ENCODE measurements at regions not wholly inside any gene's neighbourhood (a gene's known extent, or its start where the extent isn't known, plus 50 kb on each side); places are given as distances from the start of the nearest gene placed in this dataset.
"Not testable (repeated sequence)": the region's sequence is repeated elsewhere in the genome, so short reads cannot be mapped to it uniquely, and the experiment has no call there.

DNA sequence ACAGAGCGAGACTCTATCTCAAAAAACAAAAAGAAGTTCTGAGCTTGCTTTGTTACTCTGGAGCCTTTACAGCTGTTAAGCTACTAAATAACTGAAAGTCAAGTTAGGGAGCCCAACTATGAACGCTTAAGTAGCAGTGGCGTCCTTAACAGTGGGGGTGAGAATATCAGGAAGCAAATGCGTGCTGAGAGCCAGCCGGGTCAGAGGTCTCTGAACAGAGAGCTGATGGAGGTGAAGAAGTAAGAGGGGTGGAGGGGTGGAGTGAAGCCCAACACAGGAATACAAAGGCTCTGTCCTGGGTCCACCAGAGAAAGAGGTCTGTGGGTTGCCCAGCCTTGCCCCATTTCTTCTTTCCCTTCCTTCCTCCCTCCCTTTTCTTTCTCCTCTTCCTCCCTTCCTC is 104.1 kb upstream of the GATA6 start:
- DNase-seq (ENCODE audit: low spot score in 2 of 2), result no peak
- no peaks in the 10 kb centered on the region for H3K9me3 ChIP-seq
- H3K4me3 ChIP-seq, result no peak overlapping the region
- no peak overlapping the region for H3K27ac ChIP-seq
- TF ChIP-seq POLR2A (IDR thresholded peaks at IDR 0.05) (no peak), POLR2AphosphoS5 (IDR thresholded peaks at IDR 0.05) (no peak), EP300 (IDR thresholded peaks at IDR 0.05) (no peak)
- TF ChIP-seq, protein P1, sequence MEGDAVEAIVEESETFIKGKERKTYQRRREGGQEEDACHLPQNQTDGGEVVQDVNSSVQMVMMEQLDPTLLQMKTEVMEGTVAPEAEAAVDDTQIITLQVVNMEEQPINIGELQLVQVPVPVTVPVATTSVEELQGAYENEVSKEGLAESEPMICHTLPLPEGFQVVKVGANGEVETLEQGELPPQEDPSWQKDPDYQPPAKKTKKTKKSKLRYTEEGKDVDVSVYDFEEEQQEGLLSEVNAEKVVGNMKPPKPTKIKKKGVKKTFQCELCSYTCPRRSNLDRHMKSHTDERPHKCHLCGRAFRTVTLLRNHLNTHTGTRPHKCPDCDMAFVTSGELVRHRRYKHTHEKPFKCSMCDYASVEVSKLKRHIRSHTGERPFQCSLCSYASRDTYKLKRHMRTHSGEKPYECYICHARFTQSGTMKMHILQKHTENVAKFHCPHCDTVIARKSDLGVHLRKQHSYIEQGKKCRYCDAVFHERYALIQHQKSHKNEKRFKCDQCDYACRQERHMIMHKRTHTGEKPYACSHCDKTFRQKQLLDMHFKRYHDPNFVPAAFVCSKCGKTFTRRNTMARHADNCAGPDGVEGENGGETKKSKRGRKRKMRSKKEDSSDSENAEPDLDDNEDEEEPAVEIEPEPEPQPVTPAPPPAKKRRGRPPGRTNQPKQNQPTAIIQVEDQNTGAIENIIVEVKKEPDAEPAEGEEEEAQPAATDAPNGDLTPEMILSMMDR (IDR thresholded peaks at IDR 0.05), result no peak
- WGBS, result 71% methylated on average over 5 of the region's 5 CpGs
- H3K4me1 ChIP-seq, result no peaks in the 10 kb centered on the region
- H3K27me3 ChIP-seq, result no peaks in the 10 kb centered on the region
- H3K36me3 ChIP-seq, result no peaks in the 10 kb centered on the region

DNA sequence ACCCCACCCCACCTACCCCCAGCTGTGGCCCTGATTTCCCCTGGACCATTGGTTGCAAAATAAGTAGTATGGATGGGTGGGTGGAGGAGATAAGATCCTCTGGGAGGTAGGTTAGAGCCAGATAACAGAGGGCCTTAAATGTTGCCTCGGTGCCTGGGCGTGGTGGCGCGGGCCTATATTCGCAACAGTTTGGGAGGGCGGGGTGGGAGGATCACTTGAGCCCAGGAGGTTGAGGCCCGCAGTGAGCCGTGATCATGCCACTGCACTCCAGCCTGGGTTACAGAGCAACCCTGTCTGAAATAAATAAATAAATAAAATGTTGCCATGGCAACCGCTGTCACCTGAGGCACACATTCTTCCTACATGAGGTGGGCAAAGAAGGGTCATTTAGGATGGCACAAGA is 103.3 kb upstream of the GATA6 start:
- no peaks in the 10 kb centered on the region for H3K9me3 ChIP-seq
- TF ChIP-seq POLR2AphosphoS5 (IDR thresholded peaks at IDR 0.05), result no peak
- TF ChIP-seq, protein P1 (IDR thresholded peaks at IDR 0.05), result no peak
- TF ChIP-seq EP300 (IDR thresholded peaks at IDR 0.05), result no peak
- H3K27ac ChIP-seq, result no peak overlapping the region
- no peaks in the 10 kb centered on the region for H3K27me3 ChIP-seq
- H3K4me3 ChIP-seq, result no peak overlapping the region
- H3K4me1 ChIP-seq, result no peaks in the 10 kb centered on the region
- DNase-seq (ENCODE audit: low spot score in 2 of 2), result no peak
- 91% methylated on average over 9 of the region's 9 CpGs for WGBS
- no peaks in the 10 kb centered on the region for H3K36me3 ChIP-seq

DNA sequence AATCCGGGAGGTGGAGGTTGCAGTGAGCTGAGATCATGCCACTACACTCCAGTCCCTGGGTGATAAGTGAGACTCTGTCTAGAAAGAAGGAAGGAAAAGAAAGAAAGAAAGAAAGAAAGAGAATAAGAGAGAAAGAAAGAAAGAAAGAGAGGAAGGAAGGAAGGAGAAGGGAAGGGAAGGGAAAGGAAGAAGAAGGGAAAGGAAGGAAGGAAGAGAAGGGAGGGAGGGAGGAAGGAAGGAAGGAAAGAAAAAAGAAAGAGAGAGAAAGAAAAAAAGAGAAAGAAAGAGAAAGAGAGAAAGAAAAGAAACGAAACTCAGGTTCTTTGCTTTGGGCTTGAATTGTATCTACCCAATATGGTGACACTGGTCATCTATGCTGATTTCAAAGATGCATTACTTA is 102.3 kb upstream of the GATA6 start:
- Histone ChIP-seq H3K36me3 (no peaks in the 10 kb centered on the region), H3K27ac (no peak overlapping the region), H3K27me3 (no peaks in the 10 kb centered on the region), H3K9me3 (no peaks in the 10 kb centered on the region), H3K4me1 (no peaks in the 10 kb centered on the region), H3K4me3 (no peak overlapping the region)
- DNase-seq (ENCODE audit: low spot score in 2 of 2), result no peak
- TF ChIP-seq, protein P1 (IDR thresholded peaks at IDR 0.05), result no peak
- TF ChIP-seq EP300 (IDR thresholded peaks at IDR 0.05) (no peak), POLR2AphosphoS5 (IDR thresholded peaks at IDR 0.05) (no peak), POLR2A (IDR thresholded peaks at IDR 0.05) (no peak)
- WGBS, result 90% methylated on average over 2 of the region's 2 CpGs

DNA sequence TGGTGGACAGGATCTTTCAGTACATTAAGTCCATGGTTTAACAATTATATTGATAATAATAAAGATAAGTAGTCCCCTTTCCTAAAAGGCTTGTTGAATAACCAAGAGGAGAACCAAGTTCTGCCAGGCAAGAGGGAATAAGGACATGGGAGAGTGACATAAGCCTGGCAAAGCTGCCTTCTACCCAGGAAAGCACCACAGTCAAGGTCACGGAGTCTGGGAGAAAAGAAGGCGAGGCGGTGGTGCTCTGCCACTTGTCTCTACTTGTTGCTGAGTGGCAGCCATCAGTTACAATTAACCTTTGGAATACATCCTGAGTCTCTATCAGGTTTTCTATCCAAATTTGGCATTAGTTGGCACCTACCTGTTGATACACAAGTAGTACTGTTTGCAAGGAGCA is 101.7 kb upstream of the GATA6 start:
- no peak overlapping the region for H3K27ac ChIP-seq
- H3K27me3 ChIP-seq, result no peaks in the 10 kb centered on the region
- H3K36me3 ChIP-seq, result no peaks in the 10 kb centered on the region
- no peak overlapping the region for H3K4me3 ChIP-seq
- H3K4me1 ChIP-seq, result no peaks in the 10 kb centered on the region
- no peak for TF ChIP-seq POLR2A (IDR thresholded peaks at IDR 0.05)
- no peak for TF ChIP-seq EP300 (IDR thresholded peaks at IDR 0.05)
- TF ChIP-seq, protein P1 (IDR thresholded peaks at IDR 0.05), result no peak
- TF ChIP-seq POLR2AphosphoS5 (IDR thresholded peaks at IDR 0.05), result no peak
- 65% methylated on average over 3 of the region's 3 CpGs for WGBS
- H3K9me3 ChIP-seq, result no peaks in the 10 kb centered on the region
- no peak for DNase-seq (ENCODE audit: low spot score in 2 of 2)

DNA sequence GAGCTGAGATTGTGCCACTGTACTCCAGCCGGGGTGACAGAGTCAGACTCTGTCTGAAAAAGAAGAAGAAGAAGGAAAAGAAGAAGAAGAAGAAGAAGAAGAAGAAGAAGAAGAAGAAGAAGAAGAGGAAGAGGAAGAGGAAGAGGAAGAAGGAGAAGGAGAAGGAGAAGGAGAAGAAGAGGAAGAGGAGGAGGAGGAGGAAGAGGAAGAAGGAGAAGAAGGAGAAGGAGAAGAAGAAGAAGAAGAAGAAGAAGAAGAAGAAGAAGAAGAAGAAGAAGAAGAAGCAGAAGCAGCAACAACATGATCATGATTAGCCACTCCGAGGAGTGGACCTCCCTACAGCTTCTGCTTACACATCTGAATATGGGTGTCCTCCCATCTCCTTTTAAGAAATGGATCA is 100.6 kb upstream of the GATA6 start:
- H3K36me3 ChIP-seq; H3K4me3 ChIP-seq; H3K9me3 ChIP-seq; H3K4me1 ChIP-seq; DNase-seq (ENCODE audit: low spot score in 2 of 2); H3K27me3 ChIP-seq; H3K27ac ChIP-seq: not testable (repeated sequence)
- WGBS, result 93% methylated on average over 2 of the region's 2 CpGs

DNA sequence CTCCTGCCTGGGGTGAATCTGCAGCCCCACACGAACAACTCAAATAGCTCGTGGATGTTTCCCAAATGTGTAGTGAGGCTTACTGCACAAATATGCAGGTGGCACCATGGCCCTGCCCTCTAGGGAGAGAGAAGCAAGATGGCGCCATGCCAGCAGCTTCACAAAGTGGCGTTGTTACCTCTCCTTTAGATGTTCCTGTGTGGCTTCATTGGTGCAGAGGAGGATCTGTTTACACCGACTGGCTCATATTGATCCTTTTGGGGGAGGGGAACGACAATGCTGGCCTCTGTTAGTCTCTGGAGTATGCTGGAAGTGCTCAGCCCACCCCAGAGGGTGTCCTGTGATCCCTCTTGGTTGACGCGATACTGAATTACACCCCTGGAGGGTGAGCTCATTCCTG is 99.5 kb upstream of the GATA6 start:
- Histone ChIP-seq H3K27me3 (no peaks in the 10 kb centered on the region), H3K36me3 (no peaks in the 10 kb centered on the region), H3K4me1 (no peaks in the 10 kb centered on the region), H3K9me3 (no peaks in the 10 kb centered on the region), H3K27ac (no peak overlapping the region), H3K4me3 (no peak overlapping the region)
- DNase-seq (ENCODE audit: low spot score in 2 of 2), result no peak
- TF ChIP-seq EP300 (IDR thresholded peaks at IDR 0.05) (no peak), POLR2A (IDR thresholded peaks at IDR 0.05) (no peak)
- WGBS, result 77% methylated on average over 7 of the region's 8 CpGs
